ELR (cell line): ENCODE measurements at regions not wholly inside any gene's neighbourhood (a gene's known extent, or its start where the extent isn't known, plus 50 kb on each side); places are given as distances from the start of the nearest gene placed in this dataset.

Experiments
- DNase-seq: peaks from one replicate; pipeline ENCODE4 v3.0.0-alpha.2; 2015; ENCODE audit warnings: low read depth

DNA sequence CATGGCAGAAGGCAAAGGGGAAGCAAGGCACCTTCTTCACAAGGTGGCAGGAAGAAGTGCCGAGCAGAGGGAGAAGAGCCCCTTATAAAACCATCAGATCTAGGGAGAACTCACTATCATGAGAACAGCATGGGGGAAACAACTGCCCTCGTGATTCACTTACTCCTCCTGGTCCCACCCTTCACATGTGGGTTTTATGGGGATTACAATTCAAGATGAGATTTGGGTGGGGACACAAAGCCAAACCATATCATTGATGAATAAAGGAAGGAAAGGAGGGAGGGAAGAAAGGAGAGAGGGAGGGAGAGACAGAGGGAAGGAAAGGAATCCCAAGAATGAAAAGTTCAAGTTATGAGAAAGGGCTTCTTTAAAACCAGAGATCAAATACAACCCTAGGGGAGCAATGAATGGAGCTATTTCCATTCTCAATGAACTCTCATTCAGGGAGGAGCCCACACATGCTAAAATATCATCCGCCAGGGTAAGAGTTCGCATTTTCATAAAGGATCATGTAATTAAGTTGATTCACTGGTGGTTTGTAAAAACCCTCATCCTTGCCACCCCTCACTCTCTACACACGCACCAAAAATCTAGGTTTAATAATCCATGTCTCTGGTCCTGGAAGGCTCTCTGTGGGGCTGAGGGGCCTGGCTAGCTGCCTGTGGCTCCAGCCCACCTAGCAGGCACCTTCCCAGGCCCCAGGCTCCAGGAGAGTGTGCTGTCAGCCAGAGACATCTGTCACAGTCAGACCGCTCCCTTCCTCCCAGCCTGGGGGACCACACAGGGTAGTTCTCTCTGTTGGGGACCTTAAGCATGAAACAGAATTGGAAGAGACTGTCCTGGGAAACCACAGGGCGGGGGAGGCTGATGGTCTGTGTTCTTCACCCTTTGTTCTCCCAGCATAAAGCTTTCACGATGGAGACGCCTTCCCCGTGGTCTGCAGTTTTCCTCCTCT is 94.0 kb downstream of the CCDC185 start:
- DNase-seq, result no peak

DNA sequence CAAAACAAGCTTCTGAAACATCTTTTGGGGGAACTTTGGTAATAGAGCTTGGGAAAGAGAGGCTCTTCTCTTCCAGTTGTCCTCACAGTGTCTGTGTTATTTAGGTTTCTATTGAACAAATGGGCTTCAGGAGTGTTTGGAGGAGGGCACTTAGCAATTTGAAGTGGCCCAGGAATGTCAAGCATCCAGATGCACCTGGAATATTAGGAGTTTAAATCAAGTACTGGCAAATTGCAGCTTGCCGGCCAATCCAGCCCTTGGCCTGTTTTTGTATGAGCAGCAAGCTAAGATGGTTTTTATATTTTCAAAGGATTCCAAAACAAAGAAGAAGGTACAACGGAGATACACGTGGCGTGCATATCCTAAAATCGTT is 94.7 kb downstream of the CCDC185 start:
- no peak for DNase-seq

DNA sequence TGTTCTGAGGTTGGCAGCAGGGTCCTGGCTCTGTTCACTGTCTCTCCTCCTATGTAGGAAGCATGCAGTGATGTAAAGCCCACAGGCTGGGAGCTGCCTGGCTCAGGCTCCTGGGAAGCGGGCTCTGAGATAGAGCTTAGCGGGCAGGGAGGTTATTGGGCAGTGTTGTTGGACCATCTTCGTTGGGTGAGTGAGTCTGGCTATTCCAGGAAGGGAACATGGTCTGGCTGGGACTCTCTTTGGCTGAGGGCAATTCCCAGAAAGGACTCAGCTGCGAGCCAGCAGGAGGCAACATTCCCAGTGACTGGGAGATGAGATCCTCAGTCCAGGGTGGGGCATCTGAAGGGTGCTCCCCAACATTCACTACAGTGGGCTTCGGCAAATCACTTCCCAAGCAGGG is 96.2 kb downstream of the CCDC185 start:
- DNase-seq, result no peak

DNA sequence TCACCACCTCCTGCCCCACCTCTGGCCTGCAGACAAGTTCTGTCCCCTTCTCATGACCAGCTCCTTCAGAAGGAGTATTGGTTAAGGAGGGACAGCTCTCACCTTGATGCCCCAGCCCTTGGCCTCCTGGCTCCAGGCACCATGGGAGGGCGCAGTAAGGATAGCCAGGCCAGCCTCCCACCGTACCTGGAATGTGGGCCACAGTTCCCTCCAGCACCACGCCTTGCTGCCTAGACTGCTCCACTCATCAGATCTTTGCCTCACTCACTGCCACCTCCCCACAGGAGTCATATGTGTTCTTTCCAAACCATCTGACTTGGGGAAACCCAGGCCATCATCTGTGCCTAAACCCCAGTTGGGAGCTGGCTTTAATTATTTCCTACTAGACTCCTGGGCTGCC is 97.0 kb downstream of the CCDC185 start:
- no peak for DNase-seq
